Umbilical cord (tissue), 1 donor: ENCODE measurements at regions not wholly inside any gene's neighbourhood (a gene's known extent, or its start where the extent isn't known, plus 50 kb on each side); places are given as distances from the start of the nearest gene placed in this dataset.
"Not testable (repeated sequence)": the region's sequence is repeated elsewhere in the genome, so short reads cannot be mapped to it uniquely, and the experiment has no call there.

Source experiments
- DNase-seq: peaks from one replicate; pipeline ENCODE4 v3.0.0-alpha.2; 2015; ENCODE audit warnings: low spot score

- no peak for DNase-seq
Observed at GRCh38 chr5:77869116-77869798, 93.1 kb upstream of the TBCA start.

GRCh38 chr5:77867914-77868313, 91.8 kb upstream of the TBCA start:
- no peak for DNase-seq

GRCh38 chr5:77867194-77867691, 91.1 kb upstream of the TBCA start:
- DNase-seq: peak; percentile 39

GRCh38 chr5:77866198-77866597, 90.1 kb upstream of the TBCA start:
- no peak for DNase-seq

- DNase-seq: no peak
Observed at GRCh38 chr5:77864997-77865396, 88.9 kb upstream of the TBCA start.

GRCh38 chr5:77863181-77863580, 87.0 kb upstream of the TBCA start:
- no peak for DNase-seq

GRCh38 chr5:77861576-77861975, 85.4 kb upstream of the TBCA start:
- DNase-seq: no peak

GRCh38 chr5:77859306-77859705, 83.2 kb upstream of the TBCA start:
- DNase-seq: no peak

GRCh38 chr5:77858678-77859077, 82.5 kb upstream of the TBCA start:
- DNase-seq: not testable (repeated sequence)

- no peak for DNase-seq
Observed at GRCh38 chr5:77855369-77855768, 79.2 kb upstream of the TBCA start.

GRCh38 chr5:77853353-77853907, 77.3 kb upstream of the TBCA start:
- DNase-seq: peak; percentile 24

- DNase-seq: peak; percentile 75
Observed at GRCh38 chr5:77852514-77853352, 76.6 kb upstream of the TBCA start.

GRCh38 chr5:77852068-77852513, 76.0 kb upstream of the TBCA start:
- DNase-seq: no peak

GRCh38 chr5:77851176-77852067, 75.3 kb upstream of the TBCA start:
- peak; percentile 50 for DNase-seq

GRCh38 chr5:77850536-77851175, 74.5 kb upstream of the TBCA start:
- no peak for DNase-seq

GRCh38 chr5:77849308-77849900, 73.3 kb upstream of the TBCA start:
- DNase-seq: no peak

GRCh38 chr5:77847814-77848290, 71.7 kb upstream of the TBCA start:
- DNase-seq: no peak

- DNase-seq: no peak
Observed at GRCh38 chr5:77847129-77847460, 71.0 kb upstream of the TBCA start.

GRCh38 chr5:77846422-77847128, 70.4 kb upstream of the TBCA start:
- DNase-seq: no peak

GRCh38 chr5:77845324-77845646, 69.1 kb upstream of the TBCA start:
- no peak for DNase-seq
